ENCODE measurements at regions not wholly inside any gene's neighbourhood (a gene's known extent, or its start where the extent isn't known, plus 50 kb on each side); places are given as distances from the start of the nearest gene placed in this dataset.

- TF ChIP-seq CTCF (conservative IDR thresholded peaks at IDR 0.05; ENCODE audit: low read depth, low read length) (no peak), USF2 (IDR thresholded peaks at IDR 0.05; ENCODE audit: low read depth, low read length) (no peak), BHLHE40 (IDR thresholded peaks at IDR 0.05; ENCODE audit: low read depth, low read length) (no peak), POLR2A (IDR thresholded peaks at IDR 0.05; ENCODE audit: low read depth, low read length) (no peak), SMC3 (IDR thresholded peaks at IDR 0.05; ENCODE audit: low read depth, low read length) (no peak), NFE2L2 (IDR thresholded peaks at IDR 0.05; ENCODE audit: low read depth, low read length) (no peak), RAD21 (IDR thresholded peaks at IDR 0.05; ENCODE audit: low read length) (no peak), RCOR1 (IDR thresholded peaks at IDR 0.05; ENCODE audit: insufficient replicate concordance, low read length) (no peak), MAFK (IDR thresholded peaks at IDR 0.05; ENCODE audit: low read depth, low read length) (no peak), CHD1 (IDR thresholded peaks at IDR 0.05; ENCODE audit: low read depth, low read length) (no peak), RFX5 (IDR thresholded peaks at IDR 0.05; ENCODE audit: low read depth, low read length) (no peak), MAZ (IDR thresholded peaks at IDR 0.05; ENCODE audit: borderline replicate concordance, low read depth, low read length) (no peak), FOS (IDR thresholded peaks at IDR 0.05; ENCODE audit: low read depth, low read length) (no peak)
These were observed 71.5 kb upstream of the GJB6 start for GRCh38 chr13:20303636-20304035.
